ENCODE measurements at regions not wholly inside any gene's neighbourhood (a gene's known extent, or its start where the extent isn't known, plus 50 kb on each side); places are given as distances from the start of the nearest gene placed in this dataset.
"Not testable (repeated sequence)": the region's sequence is repeated elsewhere in the genome, so short reads cannot be mapped to it uniquely, and the experiment has no call there.

GRCh38 chr1:144103156-144103880 is 131.5 kb upstream of the FAM72C start:
- not testable (repeated sequence) for TF ChIP-seq CTCF, POLR2A (IDR thresholded peaks at IDR 0.05)
